NCI-H1436 (cell line): ENCODE measurements at regions not wholly inside any gene's neighbourhood (a gene's known extent, or its start where the extent isn't known, plus 50 kb on each side); places are given as distances from the start of the nearest gene placed in this dataset.

Source experiments
- DNase-seq: peaks from one replicate; lab custom pipeline; 2025; lab: John Stamatoyannopoulos, UW

DNA sequence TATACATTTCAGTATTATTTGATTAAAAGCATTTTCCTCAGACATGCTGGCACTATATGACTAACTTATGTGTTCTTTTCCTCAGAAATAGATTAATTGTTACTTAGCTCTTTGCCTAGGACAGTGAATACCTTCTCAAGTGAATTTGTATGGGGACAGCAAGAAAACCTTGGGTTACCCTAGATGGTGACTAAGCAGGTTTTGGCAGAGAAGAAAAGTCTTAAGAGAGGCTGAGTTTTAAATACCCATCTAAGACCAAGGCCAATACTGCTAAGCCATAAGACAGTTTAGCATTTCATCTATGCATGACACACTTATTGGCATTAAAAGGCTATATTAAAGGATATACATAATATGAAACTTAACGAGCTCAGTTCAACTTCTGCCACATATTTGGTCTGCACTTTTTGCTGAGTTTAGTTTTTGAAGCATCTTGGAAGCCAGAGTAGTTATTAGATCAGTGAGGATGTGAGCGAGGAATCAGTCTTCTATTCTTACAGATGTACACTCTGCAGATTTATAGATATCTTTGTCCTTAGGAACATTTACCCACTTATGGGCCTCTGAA is 54.6 kb upstream of the FAM3C start:
- DNase-seq: no peak

GRCh38 chr7:121449735-121450240 is 53.7 kb upstream of the FAM3C start:
- no peak for DNase-seq

DNA sequence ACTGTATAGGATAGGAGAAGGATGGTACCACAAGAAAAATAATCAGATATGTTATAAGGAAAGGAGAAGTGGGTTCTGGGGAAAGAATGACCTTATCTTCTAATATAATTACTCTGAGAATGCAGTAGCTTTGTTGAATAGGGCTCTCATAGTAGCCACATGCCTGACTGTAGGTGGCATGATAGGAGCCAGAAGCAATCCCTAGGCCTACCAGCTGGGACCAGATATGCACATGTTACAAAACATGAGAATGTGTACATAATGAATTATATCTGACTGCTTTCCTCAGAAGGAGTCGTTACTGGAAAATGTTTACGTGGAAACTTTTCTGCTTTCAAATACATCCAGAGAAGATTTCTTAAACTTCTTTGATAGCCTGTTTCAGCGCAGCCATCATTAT is 53.2 kb upstream of the FAM3C start:
- no peak for DNase-seq

- DNase-seq: no peak
These were observed 52.3 kb upstream of the FAM3C start for GRCh38 chr7:121448429-121448828.

GRCh38 chr7:121447911-121448300 is 51.8 kb upstream of the FAM3C start:
- peak; percentile 68 for DNase-seq

DNA sequence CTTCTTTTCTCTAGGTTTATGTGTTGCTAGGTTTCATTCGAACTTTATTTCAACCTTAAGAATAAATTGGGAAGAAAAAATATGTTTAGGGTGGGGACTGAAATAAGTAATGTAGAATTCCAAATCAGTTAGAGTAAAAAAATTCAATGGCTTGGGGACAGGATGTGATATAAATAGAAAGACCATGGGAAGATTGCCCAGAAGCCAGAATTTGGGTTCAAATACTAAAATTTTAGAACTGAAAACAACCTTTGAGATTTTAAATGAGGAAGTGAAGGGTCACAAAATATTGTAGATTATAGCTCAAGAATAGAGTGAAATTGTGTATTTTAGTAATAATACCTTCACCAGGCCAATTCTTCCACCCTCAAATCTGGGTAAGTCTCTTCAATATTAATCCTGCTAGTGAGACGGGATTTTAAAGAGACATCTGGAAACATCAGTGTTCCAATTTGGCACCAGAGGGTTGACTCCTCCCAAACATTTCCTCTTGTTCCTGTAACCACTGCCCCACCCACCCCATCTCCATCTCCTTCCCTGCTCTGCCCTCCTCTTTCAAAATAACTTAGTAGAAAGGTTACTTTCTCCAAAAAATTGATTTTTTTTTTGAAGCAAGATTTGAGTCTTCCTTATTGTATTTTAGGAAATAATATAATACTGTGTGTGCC is 51.3 kb upstream of the FAM3C start:
- no peak for DNase-seq

DNA sequence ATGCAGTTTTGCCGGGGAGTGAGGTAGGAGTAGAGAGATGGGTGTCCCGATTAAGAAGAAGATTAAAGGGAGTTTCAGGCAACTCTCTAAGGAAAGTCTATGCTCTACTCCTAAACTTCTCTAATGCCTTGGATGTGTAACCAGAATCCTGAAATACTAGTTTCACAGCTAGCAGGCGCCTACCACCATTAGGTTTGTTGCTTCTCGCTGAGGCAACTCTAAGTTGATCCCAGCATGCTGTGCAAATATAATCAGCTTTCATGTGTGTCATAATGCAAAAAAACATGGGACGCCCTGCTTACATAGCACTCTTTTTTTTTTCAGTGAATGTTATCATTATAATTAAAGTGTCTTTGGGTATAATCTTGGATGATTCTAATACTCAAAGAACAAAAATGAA is 50.4 kb upstream of the FAM3C start:
- DNase-seq: no peak
